HepG2 (cell line): ENCODE measurements at regions not wholly inside any gene's neighbourhood (a gene's known extent, or its start where the extent isn't known, plus 50 kb on each side); places are given as distances from the start of the nearest gene placed in this dataset.

ENCODE experiments used
- ATM ChIP-seq: fragments of 450-650 bp; IDR thresholded peaks from 2 replicates; pipeline ENCODE4 v1.7.1; 2017; ENCODE audit warnings: mild to moderate bottlenecking, borderline replicate concordance
- FOXA1 ChIP-seq, 2 experiments: fragments of 450-650 bp in 1 of 2; sonication (generic) in 1 of 2; formaldehyde crosslinking in 1 of 2; IDR thresholded peaks; 2 replicates each; pipeline versions ENCODE4 v1.4.0 to v1.6.1; 2016 to 2020; ENCODE audit warnings: missing genetic modification reagents in 1 of 2
- NFE2 ChIP-seq: sonication (generic); formaldehyde crosslinking; IDR thresholded peaks from 2 replicates; pipeline ENCODE4 v1.4.0; 2020; ENCODE audit warnings: missing genetic modification reagents
- ZNF780A ChIP-seq: sonication (generic); formaldehyde crosslinking; IDR thresholded peaks from 2 replicates; pipeline ENCODE4 v1.8.0; 2022; ENCODE audit warnings: mild to moderate bottlenecking, missing genetic modification reagents, moderate library complexity

DNA sequence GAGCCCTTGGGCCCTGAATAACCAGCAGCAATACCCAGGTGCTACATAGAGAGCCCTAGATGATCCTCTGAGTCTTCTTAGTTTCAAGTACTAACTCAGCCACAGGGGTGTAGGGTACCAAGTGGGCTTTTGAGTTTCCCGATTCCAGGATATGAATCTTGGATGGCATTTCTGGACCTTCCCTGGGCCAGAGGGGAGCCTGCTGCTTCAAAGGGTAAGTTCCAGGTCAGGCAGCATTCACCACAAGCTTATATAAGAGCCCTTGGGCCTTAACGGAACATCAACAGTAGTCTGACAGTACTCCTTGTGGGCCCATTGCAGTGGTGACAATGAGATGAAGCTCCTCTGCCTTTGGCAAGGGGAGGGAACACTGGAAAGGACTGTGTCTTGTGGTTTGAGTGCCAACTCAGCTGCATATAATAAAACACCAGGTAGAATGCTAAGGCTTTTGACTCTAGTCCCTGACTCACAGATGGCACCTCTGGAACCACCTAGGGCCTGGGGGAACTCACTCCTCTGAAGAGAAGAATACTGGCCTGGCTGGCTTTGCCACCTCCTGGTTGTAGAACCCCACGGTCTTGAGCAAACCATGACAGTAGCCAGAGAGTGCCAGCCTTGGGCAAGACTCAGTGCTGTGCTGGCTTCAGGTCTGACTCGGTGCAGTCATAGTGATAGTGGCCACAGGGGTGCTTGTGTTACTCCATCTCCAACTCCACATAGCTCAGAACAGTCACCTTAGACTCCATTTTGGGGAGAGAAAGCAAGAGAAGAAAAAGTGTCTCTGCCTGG is 235.7 kb downstream of the AKAIN1 start:
- TF ChIP-seq ATM: no peak
- no peak for TF ChIP-seq NFE2 (CRISPR knock-in tag)
- no peak for TF ChIP-seq ZNF780A (CRISPR knock-in tag)
- TF ChIP-seq FOXA1 (IDR thresholded peaks at IDR 0.05): no peak
- no peak for TF ChIP-seq FOXA1 (CRISPR knock-in tag; IDR thresholded peaks at IDR 0.05)
